GM18951 (cell line): ENCODE measurements at regions not wholly inside any gene's neighbourhood (a gene's known extent, or its start where the extent isn't known, plus 50 kb on each side); places are given as distances from the start of the nearest gene placed in this dataset.

Experiments
- POLR2A ChIP-seq: IDR thresholded peaks from 4 replicates; pipeline ENCODE4 v1.6.1; 2011; ENCODE audit warnings: mild to moderate bottlenecking; ENCODE audit not compliant: insufficient read length, insufficient read depth; ENCODE audit errors: extremely low read depth
- in situ Hi-C: fragments of 300-500 bp; cut with MboI; formaldehyde crosslinking; loops from one replicate; pipeline ENCODE4 v1.12.0; 2022; ENCODE audit warnings: low sequenced_read_pairs, mixed read lengths, inconsistent platforms; ENCODE audit not compliant: unreplicated experiment

DNA sequence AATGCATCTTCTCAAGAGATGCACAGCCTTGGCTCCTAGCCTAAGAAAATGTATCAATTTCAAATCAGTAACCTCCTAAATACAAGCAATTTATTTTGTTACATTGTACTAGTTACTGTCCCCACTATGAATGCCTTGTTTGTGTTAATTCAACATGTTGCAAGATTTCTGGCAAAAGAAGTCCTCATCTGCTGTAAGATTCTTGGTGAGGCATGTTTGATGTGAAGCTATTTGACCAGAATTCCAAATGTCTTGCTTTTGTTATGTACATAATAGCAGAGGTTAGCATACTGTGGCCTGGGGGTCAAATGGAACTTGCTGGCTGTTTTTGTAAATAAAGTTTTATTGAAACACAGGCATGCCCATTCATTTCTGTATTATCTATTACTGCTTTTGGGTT, 1023.1 kb upstream of the WWC1 start:
- no peak for TF ChIP-seq POLR2A
- in situ Hi-C loops: no loop called here

DNA sequence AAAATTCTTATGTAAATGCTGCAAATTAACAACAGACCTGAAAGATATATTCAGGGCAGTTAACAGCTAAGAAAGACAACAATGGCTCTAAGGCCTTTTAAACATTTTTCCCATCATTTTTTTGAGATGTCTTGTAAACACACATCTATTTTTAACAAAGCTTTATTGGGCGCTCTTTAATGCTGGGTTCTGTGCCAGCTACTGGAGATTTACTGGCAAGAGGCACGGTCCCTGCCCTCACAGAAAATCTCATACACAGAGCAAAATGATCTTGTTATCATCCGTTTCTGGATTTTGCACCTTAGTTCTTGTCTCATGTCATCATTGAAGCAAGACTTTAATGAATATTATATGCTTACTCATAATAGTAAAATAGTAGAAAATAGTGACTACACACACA, 1022.3 kb upstream of the WWC1 start:
- in situ Hi-C loops: no loop called here
- TF ChIP-seq POLR2A: no peak

DNA sequence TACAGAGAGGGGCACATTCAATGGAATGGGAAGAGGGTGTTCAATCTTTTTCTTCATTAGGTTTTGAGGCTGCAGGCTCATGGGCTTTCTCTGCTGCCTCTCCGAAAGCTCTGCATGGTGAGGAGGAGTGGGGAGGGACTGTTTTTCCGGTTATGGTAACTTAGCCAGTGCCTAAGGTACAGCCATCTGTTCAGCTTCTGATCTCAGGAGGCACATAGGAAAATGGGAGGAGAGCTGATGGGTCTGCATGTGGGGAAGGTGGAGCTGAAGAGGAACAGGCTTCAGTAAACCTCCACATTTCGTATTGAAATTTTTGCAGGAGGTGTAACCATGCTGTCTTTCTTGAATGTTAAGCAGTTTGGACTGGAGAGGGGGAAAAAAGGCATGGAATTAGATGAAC, 1020.4 kb upstream of the WWC1 start:
- in situ Hi-C loops: no loop called here
- no peak for TF ChIP-seq POLR2A

DNA sequence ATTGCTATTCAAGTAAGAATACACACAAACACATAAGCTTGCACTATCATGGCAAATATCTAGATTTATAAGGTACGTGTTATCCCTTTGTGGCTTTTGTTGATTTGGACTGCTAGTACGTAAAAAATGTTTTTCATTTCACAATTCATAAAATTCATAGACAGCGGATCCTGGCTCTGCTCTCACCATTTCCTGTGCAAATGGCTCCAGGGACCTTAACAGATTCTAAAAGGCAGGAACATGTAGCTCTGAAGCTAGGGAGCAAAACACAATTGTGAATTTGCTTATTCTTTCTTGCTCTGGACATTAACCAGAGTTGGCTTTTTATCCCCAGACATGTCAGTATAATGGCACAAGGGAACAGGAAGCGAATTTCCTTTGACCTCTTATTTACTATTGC, 1019.9 kb upstream of the WWC1 start:
- TF ChIP-seq POLR2A: no peak
- in situ Hi-C loops: no loop called here

DNA sequence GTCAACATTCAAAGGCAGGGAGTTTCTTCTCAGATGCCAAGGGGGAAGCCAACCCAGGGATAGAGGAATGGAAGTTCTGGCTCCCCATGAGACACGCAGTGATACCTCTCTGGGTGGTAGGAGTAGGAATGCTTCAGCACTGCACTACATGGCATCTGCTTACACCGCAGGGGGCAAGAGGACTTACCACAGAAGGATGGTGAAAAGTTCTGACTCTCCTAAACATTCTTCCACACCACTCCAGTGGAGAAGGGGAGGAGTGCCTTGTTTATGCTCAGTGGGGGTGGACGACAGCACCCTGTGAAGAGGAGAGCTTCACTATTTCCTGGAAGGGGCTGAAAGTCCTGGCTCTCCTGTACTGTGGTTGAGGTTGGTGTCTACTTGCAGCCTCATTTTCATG, 1011.3 kb upstream of the WWC1 start:
- TF ChIP-seq POLR2A: no peak
- in situ Hi-C loops: no loop called here

DNA sequence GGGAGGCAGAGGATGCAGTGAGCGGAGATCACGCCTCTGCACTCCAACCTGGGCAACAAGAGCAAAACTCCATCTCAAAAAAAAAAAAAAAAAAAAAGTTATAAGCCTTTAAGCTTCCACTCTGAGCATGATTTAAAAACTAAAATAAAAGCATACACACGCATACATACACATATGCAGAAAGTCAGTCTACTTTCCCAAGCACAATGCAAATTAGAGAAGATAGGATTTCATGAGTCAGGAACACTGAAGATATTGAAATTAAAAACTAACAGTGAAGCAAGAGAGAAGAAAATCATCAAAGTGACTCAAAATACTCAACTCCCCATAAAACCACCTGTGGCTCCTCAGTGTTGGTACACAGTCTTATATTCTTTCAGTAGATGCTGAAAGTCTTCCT, 1009.5 kb upstream of the WWC1 start:
- no peak for TF ChIP-seq POLR2A
- in situ Hi-C loops: no loop called here

DNA sequence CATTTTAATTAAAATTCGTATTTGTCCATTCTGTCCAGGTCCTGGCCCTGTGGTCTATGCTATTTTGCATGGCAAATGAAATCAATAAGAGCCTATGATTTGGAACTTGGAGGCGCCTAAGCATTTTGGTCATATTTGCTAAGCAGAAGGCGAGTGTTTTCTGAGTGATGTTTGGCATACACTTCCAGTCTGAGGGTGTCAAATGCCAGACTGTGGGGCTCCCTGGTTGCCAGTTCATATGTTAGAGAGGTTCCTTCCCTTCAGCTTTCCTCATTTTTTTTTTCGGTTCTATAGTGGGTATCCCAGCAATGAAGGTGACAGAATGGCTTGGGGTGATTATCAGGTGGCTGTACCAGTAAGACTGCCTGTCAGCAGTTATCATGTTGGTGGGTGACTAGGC, 1007.8 kb upstream of the WWC1 start:
- in situ Hi-C loops: no loop called here
- TF ChIP-seq POLR2A: no peak

DNA sequence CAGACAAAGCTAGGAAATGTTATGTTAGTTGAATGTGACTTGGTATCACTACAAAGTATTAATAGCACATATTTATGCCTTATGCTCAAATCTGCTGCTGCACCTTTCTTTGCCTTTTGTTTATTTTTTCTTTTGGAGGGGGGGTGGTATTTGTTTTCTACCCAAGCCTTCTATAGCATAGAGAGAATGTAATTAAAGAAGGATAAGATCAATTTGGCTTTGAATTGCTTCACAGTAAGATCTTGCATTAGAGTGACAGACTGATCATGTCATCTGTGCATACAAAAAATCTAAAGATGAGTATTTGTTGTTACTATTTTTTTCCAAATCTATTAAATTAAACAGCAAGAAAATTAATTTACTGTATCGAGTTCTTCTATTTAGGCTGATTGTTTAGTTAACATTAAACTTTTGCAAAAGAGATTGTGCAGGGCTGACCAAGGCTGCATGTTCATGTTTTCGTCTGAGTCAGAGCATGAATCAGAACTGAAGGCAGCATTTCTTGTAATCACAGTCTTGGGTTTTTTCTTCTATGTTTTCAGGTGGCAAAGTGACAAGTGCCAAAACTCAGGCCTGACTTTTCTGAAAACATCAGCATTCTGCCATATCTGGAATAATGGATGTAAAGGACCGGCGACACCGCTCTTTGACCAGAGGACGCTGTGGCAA, 1007.1 kb upstream of the WWC1 start:
- in situ Hi-C loops: no loop called here
- no peak for TF ChIP-seq POLR2A

DNA sequence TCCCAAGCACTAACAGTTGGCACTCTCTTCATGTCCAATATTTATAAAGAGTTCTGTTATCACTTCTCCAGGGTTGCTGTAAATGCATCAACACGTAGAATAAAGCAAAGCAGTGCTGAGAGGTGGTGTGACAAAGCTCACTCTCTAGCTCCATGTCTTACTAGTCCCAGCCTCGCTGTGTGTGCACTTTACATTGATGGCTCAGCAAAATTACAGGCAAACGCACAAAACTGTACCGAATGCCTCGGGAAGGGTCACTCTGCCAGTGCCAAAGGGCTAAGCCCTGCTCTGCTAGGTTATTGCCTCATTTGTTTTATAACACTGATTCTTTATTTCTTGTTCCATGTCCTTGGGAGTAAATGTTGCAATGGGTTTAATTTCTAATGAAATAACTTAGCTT, 1005.9 kb upstream of the WWC1 start:
- in situ Hi-C loops: no loop called here
- no peak for TF ChIP-seq POLR2A

DNA sequence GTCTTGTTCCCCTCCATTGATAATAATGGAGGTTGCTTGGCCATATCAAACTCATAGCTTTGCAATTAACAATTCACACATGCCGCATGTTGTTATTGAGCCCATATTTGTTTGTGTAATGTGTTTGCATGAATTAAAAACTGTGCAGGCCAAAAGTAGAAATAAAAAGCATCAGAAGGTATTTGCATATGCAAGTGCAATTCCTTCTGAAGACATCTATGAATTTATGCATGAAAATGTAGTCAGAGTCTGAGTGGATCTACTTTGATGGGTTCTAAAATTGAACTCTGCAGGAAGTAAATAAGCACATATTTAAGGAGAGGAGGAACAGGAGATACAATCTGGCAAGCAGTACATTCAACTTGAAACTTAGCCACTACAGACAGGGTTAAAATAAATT, 1004.6 kb upstream of the WWC1 start:
- no peak for TF ChIP-seq POLR2A
- in situ Hi-C loops: no loop called here

DNA sequence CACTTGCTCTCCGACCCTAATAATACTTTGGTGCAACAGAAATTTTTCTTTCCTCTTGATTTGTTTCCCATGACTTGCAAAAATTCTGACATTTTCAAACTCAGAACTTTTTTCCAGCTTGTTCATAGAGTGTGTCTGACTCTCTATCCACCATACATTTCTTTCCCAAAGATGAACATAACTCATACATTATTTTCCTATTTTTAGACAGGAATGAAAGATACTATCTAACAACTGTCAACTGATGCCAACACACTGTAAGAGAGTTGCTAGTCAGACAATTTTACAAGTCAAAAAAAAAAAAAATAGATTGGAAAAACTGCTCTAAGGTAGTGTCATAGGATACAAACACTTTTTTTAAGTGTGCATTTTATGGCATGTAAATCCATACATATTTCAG, 1001.0 kb upstream of the WWC1 start:
- TF ChIP-seq POLR2A: no peak
- in situ Hi-C loops: no loop called here

DNA sequence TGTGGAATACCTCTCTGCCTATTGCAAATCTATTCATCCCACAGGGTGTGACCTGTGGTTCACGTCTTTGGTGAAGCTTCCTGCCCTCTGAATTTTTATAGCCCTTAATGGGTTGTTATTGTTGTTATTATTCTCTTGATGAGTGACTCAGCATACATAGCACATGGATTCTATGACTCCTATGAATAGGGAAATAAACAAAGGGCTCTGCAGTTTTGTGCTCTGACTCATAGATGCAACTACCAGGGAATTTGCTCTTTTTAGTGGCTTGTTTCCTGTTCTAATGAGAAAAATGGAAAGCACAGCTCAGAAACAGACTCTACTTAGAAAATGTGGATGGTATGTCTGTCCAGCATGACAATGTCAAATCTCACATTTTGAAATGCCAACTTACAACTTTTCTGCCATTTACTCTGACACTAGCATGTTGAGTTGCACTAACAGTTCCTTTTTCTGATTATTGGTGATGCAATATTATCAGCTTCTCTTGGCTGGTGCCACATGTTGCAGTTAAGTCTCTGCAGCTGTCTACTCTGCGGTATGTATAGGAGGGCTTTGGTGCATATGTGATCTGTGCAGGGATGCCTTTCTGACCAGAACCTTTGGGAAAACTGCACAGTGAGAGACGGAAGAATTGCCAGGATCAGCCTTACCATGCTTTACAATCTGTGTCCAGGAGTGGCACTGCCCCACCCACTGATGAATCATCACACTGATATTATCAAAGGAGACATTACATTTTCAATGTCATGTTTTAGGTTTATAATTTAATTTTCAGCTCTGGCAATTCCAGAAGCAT, 996.4 kb upstream of the WWC1 start:
- no peak for TF ChIP-seq POLR2A
- in situ Hi-C loops: no loop called here

DNA sequence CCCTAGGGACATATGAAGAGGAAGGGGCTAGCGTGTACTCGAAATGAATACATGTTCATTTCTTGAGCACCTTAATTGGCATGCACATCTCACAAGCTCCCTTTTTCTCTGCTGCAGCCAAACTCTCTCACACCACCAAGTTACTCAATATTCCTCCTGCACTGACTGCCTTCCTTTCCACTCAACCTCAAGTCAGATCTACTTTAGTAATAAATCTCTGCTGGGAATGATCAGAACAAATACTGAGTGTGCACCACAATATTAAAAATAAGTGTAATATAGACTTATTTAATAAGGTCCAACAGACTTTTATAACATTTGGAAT, 995.8 kb upstream of the WWC1 start:
- TF ChIP-seq POLR2A: no peak
- in situ Hi-C loops: no loop called here

DNA sequence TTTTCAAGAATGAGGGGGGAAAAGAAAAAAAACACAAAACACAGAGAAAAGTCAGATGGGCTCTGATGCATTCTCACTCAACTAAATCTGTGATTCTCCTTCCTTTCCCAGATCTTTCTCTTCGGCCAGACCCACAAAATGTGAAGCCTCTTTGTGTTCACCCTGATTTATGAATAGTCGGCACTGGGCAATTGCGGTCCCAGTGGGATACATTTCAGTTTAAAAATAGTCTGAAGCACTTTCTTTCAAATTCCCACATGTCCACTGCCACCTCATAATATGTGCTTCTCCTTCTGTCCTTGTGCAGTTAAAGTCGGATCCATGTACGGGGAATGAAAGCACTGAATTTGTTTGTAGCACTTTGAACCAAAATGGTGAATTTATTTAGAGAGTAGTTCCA, 995.4 kb upstream of the WWC1 start:
- TF ChIP-seq POLR2A: no peak
- in situ Hi-C loops: no loop called here
